Vagina (tissue), 2 donors: ENCODE measurements at regions not wholly inside any gene's neighbourhood (a gene's known extent, or its start where the extent isn't known, plus 50 kb on each side); places are given as distances from the start of the nearest gene placed in this dataset.

Experiments
- DNase-seq, 2 donors: peaks; one replicate each; pipeline ENCODE4 v3.0.0-alpha.2; 2017; ENCODE audit errors: extremely low spot score in 2 of 2
- H3K27ac ChIP-seq: fragments of 200-600 bp; sonication (generic); one replicate; pipeline ENCODE4 v1.5.1; 2019
- H3K27me3 ChIP-seq: fragments of 200-600 bp; sonication (generic); one replicate; pipeline ENCODE4 v1.5.1; 2019
- H3K36me3 ChIP-seq, 2 donors: fragments of 200-600 bp; sonication (generic); one replicate each; pipeline ENCODE4 v1.5.1; 2017 to 2019
- H3K4me1 ChIP-seq: fragments of 200-600 bp; sonication (generic); one replicate; pipeline ENCODE4 v1.5.1; 2019
- H3K4me3 ChIP-seq, 2 donors: fragments of 200-600 bp; sonication (generic); 1 replicate in 1 of 2; 2 replicates in 1 of 2; pipeline ENCODE4 v1.5.1; 2016 to 2019
- H3K9me3 ChIP-seq: fragments of 200-600 bp; sonication (generic); one replicate; pipeline ENCODE4 v1.5.1; 2019
- CTCF ChIP-seq, 3 experiments: fragments of 450-650 bp in 2 of 3; fragments of 200-600 bp in 1 of 3; sonication (generic) in 1 of 3; IDR thresholded peaks; one replicate each; pipeline ENCODE4 v1.5.1; 2017 to 2019; ENCODE audit warnings: antibody characterized with exemption in 3 of 3, mild to moderate bottlenecking in 2 of 3, moderate library complexity in 2 of 3
- POLR2A ChIP-seq, 2 donors: fragments of 450-650 bp; IDR thresholded peaks; one replicate each; pipeline ENCODE4 v1.6.1; 2017; ENCODE audit warnings: antibody characterized with exemption in 2 of 2, mild to moderate bottlenecking in 2 of 2, moderate library complexity in 2 of 2
- POLR2AphosphoS5 ChIP-seq, 2 donors: sonication (generic); formaldehyde crosslinking; IDR thresholded peaks; one replicate each; pipeline ENCODE4 v1.9.0; 2017; ENCODE audit warnings: antibody characterized with exemption in 2 of 2, mild to moderate bottlenecking in 2 of 2, low read depth in 1 of 2; ENCODE audit not compliant: insufficient read depth in 1 of 2
- intact Hi-C: fragments of 100-400 bp; cut with DNase I; formaldehyde crosslinking; loops from one replicate; pipeline ENCODE4 v1.15.1; 2023

- no peak overlapping the region for H3K4me3 ChIP-seq
- DNase-seq = peak in 1 of 2 donors; percentile 69
- no peak for TF ChIP-seq POLR2A (IDR thresholded peaks at IDR 0.05)
- no peak for TF ChIP-seq CTCF (IDR thresholded peaks at IDR 0.05)
- TF ChIP-seq POLR2AphosphoS5 (IDR thresholded peaks at IDR 0.05; ENCODE audit: insufficient read depth in 1 of 2, low read depth in 1 of 2) = no peak
- H3K9me3 ChIP-seq = no peaks in the 10 kb centered on the region
- no peaks in the 10 kb centered on the region for H3K36me3 ChIP-seq
- intact Hi-C loops = no loop called here
- H3K27ac ChIP-seq = no peak overlapping the region
- no peaks in the 10 kb centered on the region for H3K4me1 ChIP-seq
- H3K27me3 ChIP-seq = no peaks in the 10 kb centered on the region
Observed at GRCh38 chr20:19104186-19104585, 108.3 kb upstream of the SLC24A3 start.

- DNase-seq = peak in 1 of 2 donors; percentile 42
- H3K36me3 ChIP-seq = no peaks in the 10 kb centered on the region
- no peak overlapping the region for H3K4me3 ChIP-seq
- peaks cover 19% of the 10 kb centered on the region for H3K4me1 ChIP-seq
- H3K27me3 ChIP-seq = no peaks in the 10 kb centered on the region
- no peaks in the 10 kb centered on the region for H3K9me3 ChIP-seq
- intact Hi-C loops = no loop called here
- no peak overlapping the region for H3K27ac ChIP-seq
- TF ChIP-seq POLR2A (IDR thresholded peaks at IDR 0.05) (no peak), CTCF (IDR thresholded peaks at IDR 0.05) (no peak), POLR2AphosphoS5 (IDR thresholded peaks at IDR 0.05; ENCODE audit: insufficient read depth in 1 of 2, low read depth in 1 of 2) (no peak)
Observed at GRCh38 chr20:19108155-19108554, 104.3 kb upstream of the SLC24A3 start.

- Histone ChIP-seq H3K27ac (no peak overlapping the region), H3K27me3 (no peaks in the 10 kb centered on the region), H3K4me3 (no peak overlapping the region), H3K36me3 (no peaks in the 10 kb centered on the region), H3K9me3 (no peaks in the 10 kb centered on the region), H3K4me1 (peaks cover 19% of the 10 kb centered on the region)
- intact Hi-C loops = no loop called here
- TF ChIP-seq CTCF (IDR thresholded peaks at IDR 0.05) = no peak
- no peak for TF ChIP-seq POLR2AphosphoS5 (IDR thresholded peaks at IDR 0.05; ENCODE audit: insufficient read depth in 1 of 2, low read depth in 1 of 2)
- no peak for TF ChIP-seq POLR2A (IDR thresholded peaks at IDR 0.05)
- peak in 1 of 2 donors; percentile 71 for DNase-seq
Observed at GRCh38 chr20:19110285-19110684, 102.2 kb upstream of the SLC24A3 start.

- H3K27ac ChIP-seq = no peak overlapping the region
- intact Hi-C loops = no loop called here
- DNase-seq = peak in 1 of 2 donors; percentile 70
- no peak for TF ChIP-seq POLR2AphosphoS5 (IDR thresholded peaks at IDR 0.05; ENCODE audit: insufficient read depth in 1 of 2, low read depth in 1 of 2)
- H3K4me1 ChIP-seq = peaks cover 19% of the 10 kb centered on the region
- no peaks in the 10 kb centered on the region for H3K27me3 ChIP-seq
- H3K36me3 ChIP-seq = no peaks in the 10 kb centered on the region
- H3K9me3 ChIP-seq = no peaks in the 10 kb centered on the region
- no peak overlapping the region for H3K4me3 ChIP-seq
Observed at GRCh38 chr20:19110881-19111460, 101.5 kb upstream of the SLC24A3 start.

- peak in 1 of 2 donors; percentile 29 for DNase-seq
- Histone ChIP-seq H3K4me3 (no peak overlapping the region), H3K27me3 (no peaks in the 10 kb centered on the region), H3K9me3 (no peaks in the 10 kb centered on the region), H3K27ac (no peak overlapping the region), H3K36me3 (no peaks in the 10 kb centered on the region), H3K4me1 (peaks cover 19% of the 10 kb centered on the region)
- intact Hi-C loops = no loop called here
- TF ChIP-seq CTCF (IDR thresholded peaks at IDR 0.05) (no peak), POLR2AphosphoS5 (IDR thresholded peaks at IDR 0.05; ENCODE audit: insufficient read depth in 1 of 2, low read depth in 1 of 2) (no peak), POLR2A (IDR thresholded peaks at IDR 0.05) (no peak)
Observed at GRCh38 chr20:19112828-19113227, 99.6 kb upstream of the SLC24A3 start.
